ENCODE measurements at regions not wholly inside any gene's neighbourhood (a gene's known extent, or its start where the extent isn't known, plus 50 kb on each side); places are given as distances from the start of the nearest gene placed in this dataset.

GRCh38 chr22:48233586-48233985 lies 1471.1 kb downstream of the TBC1D22A start:
- no peak for DNase-seq (ENCODE audit: low read depth)

- no peak for DNase-seq (ENCODE audit: low read depth)
Measured at GRCh38 chr22:48228468-48228867, 1466.0 kb downstream of the TBC1D22A start.

- no peak for DNase-seq (ENCODE audit: low read depth)
Measured at GRCh38 chr22:48227341-48228018, 1465.0 kb downstream of the TBC1D22A start.

- DNase-seq (ENCODE audit: low read depth) = no peak
Measured at GRCh38 chr22:48226026-48227013, 1463.9 kb downstream of the TBC1D22A start.

- DNase-seq (ENCODE audit: low read depth) = no peak
Measured at GRCh38 chr22:48224332-48224731, 1461.9 kb downstream of the TBC1D22A start.

GRCh38 chr22:48223488-48224190 lies 1461.2 kb downstream of the TBC1D22A start:
- DNase-seq (ENCODE audit: low read depth) = no peak

- DNase-seq (ENCODE audit: low read depth) = no peak
Measured at GRCh38 chr22:48222742-48223487, 1460.5 kb downstream of the TBC1D22A start.

GRCh38 chr22:48218889-48219420 lies 1456.5 kb downstream of the TBC1D22A start:
- no peak for DNase-seq (ENCODE audit: low read depth)

- no peak for DNase-seq (ENCODE audit: low read depth)
Measured at GRCh38 chr22:48217596-48217995, 1455.1 kb downstream of the TBC1D22A start.

- DNase-seq (ENCODE audit: low read depth) = no peak
Measured at GRCh38 chr22:48212727-48213126, 1450.3 kb downstream of the TBC1D22A start.

GRCh38 chr22:48210812-48211211 lies 1448.4 kb downstream of the TBC1D22A start:
- no peak for DNase-seq (ENCODE audit: low read depth)

GRCh38 chr22:48210198-48210580 lies 1447.7 kb downstream of the TBC1D22A start:
- DNase-seq (ENCODE audit: low read depth) = no peak

GRCh38 chr22:48209473-48210197 lies 1447.2 kb downstream of the TBC1D22A start:
- no peak for DNase-seq (ENCODE audit: low read depth)

GRCh38 chr22:48208894-48209293 lies 1446.4 kb downstream of the TBC1D22A start:
- no peak for DNase-seq (ENCODE audit: low read depth)

- no peak for DNase-seq (ENCODE audit: low read depth)
Measured at GRCh38 chr22:48207919-48208535, 1445.6 kb downstream of the TBC1D22A start.

GRCh38 chr22:48205790-48206189 lies 1443.3 kb downstream of the TBC1D22A start:
- DNase-seq (ENCODE audit: low read depth) = no peak

GRCh38 chr22:48205161-48205560 lies 1442.7 kb downstream of the TBC1D22A start:
- DNase-seq (ENCODE audit: low read depth) = no peak

- no peak for DNase-seq (ENCODE audit: low read depth)
Measured at GRCh38 chr22:48204296-48204695, 1441.8 kb downstream of the TBC1D22A start.

GRCh38 chr22:48199667-48200066 lies 1437.2 kb downstream of the TBC1D22A start:
- no peak for DNase-seq (ENCODE audit: low read depth)
